OCI-LY7 (cell line): ENCODE measurements at regions not wholly inside any gene's neighbourhood (a gene's known extent, or its start where the extent isn't known, plus 50 kb on each side); places are given as distances from the start of the nearest gene placed in this dataset.

Experiments used
- EZH2phosphoT487 ChIP-seq: fragments of 200-600 bp; sonication (generic); IDR thresholded peaks from 2 replicates; pipeline ENCODE4 v1.6.1; 2018; ENCODE audit warnings: low read depth, borderline replicate concordance, mild to moderate bottlenecking, mixed run types, antibody characterized with exemption, low read length, moderate library complexity, mixed read lengths
- TF ChIP-seq, protein P1 (sequence below): fragments of 200-600 bp; sonication (generic); conservative IDR thresholded peaks from 2 replicates; pipeline ENCODE4 v1.5.1; 2014; ENCODE audit warnings: mild to moderate bottlenecking, antibody characterized with exemption, low read length, moderate library complexity, mixed read lengths

DNA sequence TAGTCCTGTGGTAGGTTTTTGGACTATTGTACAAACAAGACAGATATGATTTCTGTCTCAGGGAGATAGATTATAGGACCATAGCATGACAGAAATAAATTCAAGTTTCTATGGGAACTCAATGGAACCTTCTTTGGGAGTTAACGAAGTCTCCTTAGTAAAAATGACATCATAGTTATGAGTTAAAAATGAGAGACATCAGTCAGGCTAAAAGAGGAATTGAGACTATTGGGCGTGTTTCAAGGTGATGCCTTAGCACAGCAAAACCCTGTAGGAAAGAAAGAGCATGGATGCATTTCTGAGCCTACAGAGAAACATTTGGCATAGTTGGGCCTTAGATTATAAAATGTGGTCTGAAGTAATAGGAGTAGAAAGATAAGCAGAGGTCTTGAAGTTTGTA, 1909.1 kb upstream of the PCDH7 start:
- TF ChIP-seq EZH2phosphoT487, result no peak
- TF ChIP-seq, protein P1, sequence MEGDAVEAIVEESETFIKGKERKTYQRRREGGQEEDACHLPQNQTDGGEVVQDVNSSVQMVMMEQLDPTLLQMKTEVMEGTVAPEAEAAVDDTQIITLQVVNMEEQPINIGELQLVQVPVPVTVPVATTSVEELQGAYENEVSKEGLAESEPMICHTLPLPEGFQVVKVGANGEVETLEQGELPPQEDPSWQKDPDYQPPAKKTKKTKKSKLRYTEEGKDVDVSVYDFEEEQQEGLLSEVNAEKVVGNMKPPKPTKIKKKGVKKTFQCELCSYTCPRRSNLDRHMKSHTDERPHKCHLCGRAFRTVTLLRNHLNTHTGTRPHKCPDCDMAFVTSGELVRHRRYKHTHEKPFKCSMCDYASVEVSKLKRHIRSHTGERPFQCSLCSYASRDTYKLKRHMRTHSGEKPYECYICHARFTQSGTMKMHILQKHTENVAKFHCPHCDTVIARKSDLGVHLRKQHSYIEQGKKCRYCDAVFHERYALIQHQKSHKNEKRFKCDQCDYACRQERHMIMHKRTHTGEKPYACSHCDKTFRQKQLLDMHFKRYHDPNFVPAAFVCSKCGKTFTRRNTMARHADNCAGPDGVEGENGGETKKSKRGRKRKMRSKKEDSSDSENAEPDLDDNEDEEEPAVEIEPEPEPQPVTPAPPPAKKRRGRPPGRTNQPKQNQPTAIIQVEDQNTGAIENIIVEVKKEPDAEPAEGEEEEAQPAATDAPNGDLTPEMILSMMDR, result no peak
